ENCODE measurements at regions not wholly inside any gene's neighbourhood (a gene's known extent, or its start where the extent isn't known, plus 50 kb on each side); places are given as distances from the start of the nearest gene placed in this dataset.

GRCh38 chr20:22880277-22880676, 154.8 kb upstream of the SSTR4 start:
- peaks cover 10% of the 10 kb centered on the region for H3K9me3 Mint-ChIP-seq (ENCODE audit: unreplicated experiment)
- no peak overlapping the region for H3K4me3 Mint-ChIP-seq (ENCODE audit: unreplicated experiment)
- H3K4me1 Mint-ChIP-seq (ENCODE audit: unreplicated experiment): no peaks in the 10 kb centered on the region
- H3K27ac Mint-ChIP-seq (ENCODE audit: unreplicated experiment): no peak overlapping the region
- DNase-seq (ENCODE audit: extremely low spot score, unreplicated experiment): no peak
- peaks cover 32% of the 10 kb centered on the region for H3K27me3 Mint-ChIP-seq (ENCODE audit: unreplicated experiment)
- no peaks in the 10 kb centered on the region for H3K36me3 Mint-ChIP-seq (ENCODE audit: unreplicated experiment)
- TF ChIP-seq, protein P1, sequence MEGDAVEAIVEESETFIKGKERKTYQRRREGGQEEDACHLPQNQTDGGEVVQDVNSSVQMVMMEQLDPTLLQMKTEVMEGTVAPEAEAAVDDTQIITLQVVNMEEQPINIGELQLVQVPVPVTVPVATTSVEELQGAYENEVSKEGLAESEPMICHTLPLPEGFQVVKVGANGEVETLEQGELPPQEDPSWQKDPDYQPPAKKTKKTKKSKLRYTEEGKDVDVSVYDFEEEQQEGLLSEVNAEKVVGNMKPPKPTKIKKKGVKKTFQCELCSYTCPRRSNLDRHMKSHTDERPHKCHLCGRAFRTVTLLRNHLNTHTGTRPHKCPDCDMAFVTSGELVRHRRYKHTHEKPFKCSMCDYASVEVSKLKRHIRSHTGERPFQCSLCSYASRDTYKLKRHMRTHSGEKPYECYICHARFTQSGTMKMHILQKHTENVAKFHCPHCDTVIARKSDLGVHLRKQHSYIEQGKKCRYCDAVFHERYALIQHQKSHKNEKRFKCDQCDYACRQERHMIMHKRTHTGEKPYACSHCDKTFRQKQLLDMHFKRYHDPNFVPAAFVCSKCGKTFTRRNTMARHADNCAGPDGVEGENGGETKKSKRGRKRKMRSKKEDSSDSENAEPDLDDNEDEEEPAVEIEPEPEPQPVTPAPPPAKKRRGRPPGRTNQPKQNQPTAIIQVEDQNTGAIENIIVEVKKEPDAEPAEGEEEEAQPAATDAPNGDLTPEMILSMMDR (IDR thresholded peaks at IDR 0.05): no peak

DNA sequence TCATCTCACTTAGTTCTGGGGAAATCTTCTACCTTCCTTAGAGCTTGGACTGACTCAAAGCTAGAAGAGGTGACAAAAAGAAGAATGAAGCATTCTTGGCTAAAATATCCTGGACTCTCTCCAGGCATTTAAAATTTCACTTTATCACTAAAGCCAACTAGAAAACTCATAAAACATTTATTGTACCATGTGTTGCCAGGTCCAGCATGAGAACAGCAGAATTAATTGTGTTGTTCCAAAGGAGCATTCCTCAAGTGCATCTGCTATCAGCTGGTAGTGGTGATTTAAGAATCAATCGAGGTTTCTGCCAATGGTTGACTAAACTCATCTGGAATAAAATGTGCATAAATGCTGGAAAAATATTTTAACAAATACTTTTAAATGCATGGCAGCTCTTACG, 147.3 kb upstream of the SSTR4 start:
- Mint-ChIP-seq H3K27ac (ENCODE audit: unreplicated experiment) (no peak overlapping the region), H3K4me3 (ENCODE audit: unreplicated experiment) (no peak overlapping the region), H3K27me3 (ENCODE audit: unreplicated experiment) (peaks cover 17% of the 10 kb centered on the region), H3K36me3 (ENCODE audit: unreplicated experiment) (no peaks in the 10 kb centered on the region), H3K4me1 (ENCODE audit: unreplicated experiment) (no peaks in the 10 kb centered on the region), H3K9me3 (ENCODE audit: unreplicated experiment) (peaks cover 20% of the 10 kb centered on the region)
- no peak for DNase-seq (ENCODE audit: extremely low spot score, unreplicated experiment)
- TF ChIP-seq, protein P1 (IDR thresholded peaks at IDR 0.05): no peak

DNA sequence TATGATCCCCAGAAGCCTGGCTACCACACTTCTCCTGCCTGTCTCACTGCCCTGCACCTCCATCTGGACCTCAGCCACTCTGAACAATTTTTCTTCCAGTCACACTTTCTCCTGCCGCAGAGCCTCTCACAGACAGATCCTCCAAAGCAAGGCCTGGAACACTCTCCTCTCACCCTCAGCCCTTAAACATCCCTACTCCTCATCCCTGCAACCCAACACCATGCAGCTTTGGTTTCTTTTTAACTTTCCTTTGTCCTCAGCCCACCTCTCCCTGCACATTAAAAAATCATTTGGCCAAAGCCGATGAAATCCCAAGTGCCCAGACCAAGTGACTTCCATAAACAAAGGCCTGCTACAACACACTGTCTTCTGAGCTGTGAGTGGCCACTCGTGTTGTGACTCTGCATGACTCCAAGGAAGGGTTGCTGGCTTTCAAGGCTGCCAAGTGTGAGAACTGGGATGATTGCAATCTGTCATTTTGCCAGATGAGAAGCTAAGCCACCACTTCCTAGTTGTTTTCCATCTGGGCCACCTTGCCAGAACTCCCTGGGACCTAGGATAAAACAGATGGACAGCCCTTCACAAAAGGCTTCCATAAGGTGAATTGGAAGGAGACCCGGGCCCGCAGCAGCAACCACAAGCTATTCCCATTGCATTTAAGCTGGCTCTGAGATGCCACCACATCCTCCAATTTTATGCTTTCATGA, 144.4 kb upstream of the SSTR4 start:
- no peaks in the 10 kb centered on the region for H3K36me3 Mint-ChIP-seq (ENCODE audit: unreplicated experiment)
- H3K27ac Mint-ChIP-seq (ENCODE audit: unreplicated experiment): no peak overlapping the region
- TF ChIP-seq, protein P1 (IDR thresholded peaks at IDR 0.05): no peak
- H3K4me1 Mint-ChIP-seq (ENCODE audit: unreplicated experiment): no peaks in the 10 kb centered on the region
- DNase-seq (ENCODE audit: extremely low spot score, unreplicated experiment): no peak
- peaks cover 10% of the 10 kb centered on the region for H3K9me3 Mint-ChIP-seq (ENCODE audit: unreplicated experiment)
- peaks cover 7% of the 10 kb centered on the region for H3K27me3 Mint-ChIP-seq (ENCODE audit: unreplicated experiment)
- H3K4me3 Mint-ChIP-seq (ENCODE audit: unreplicated experiment): no peak overlapping the region

GRCh38 chr20:22901164-22901563, 133.9 kb upstream of the SSTR4 start:
- DNase-seq (ENCODE audit: extremely low spot score, unreplicated experiment): no peak
- Mint-ChIP-seq H3K4me3 (ENCODE audit: unreplicated experiment) (no peak overlapping the region), H3K36me3 (ENCODE audit: unreplicated experiment) (peaks cover 7% of the 10 kb centered on the region), H3K4me1 (ENCODE audit: unreplicated experiment) (peaks cover 4% of the 10 kb centered on the region), H3K27me3 (ENCODE audit: unreplicated experiment) (no peaks in the 10 kb centered on the region), H3K27ac (ENCODE audit: unreplicated experiment) (no peak overlapping the region), H3K9me3 (ENCODE audit: unreplicated experiment) (peaks cover 22% of the 10 kb centered on the region)
- TF ChIP-seq, protein P1 (IDR thresholded peaks at IDR 0.05): no peak

DNA sequence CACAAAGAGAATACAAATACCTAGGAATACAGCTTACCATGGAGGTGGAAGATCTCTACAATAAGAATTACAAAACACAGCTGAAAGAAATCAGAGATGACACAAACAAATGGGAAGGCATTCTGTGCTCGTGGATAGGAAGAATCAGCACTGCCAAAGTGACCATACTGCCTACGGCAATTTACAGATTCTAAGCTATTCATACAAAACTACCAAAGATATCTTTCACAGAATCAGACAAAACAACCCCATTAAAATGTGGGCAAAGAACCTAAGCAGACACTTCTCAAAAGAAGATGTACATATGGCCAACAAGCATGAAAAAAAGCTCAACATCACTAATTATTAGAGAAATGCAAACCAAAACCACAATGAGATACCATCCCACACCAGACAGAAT, 133.2 kb upstream of the SSTR4 start:
- Mint-ChIP-seq H3K4me1 (ENCODE audit: unreplicated experiment) (peaks cover 4% of the 10 kb centered on the region), H3K4me3 (ENCODE audit: unreplicated experiment) (no peak overlapping the region), H3K36me3 (ENCODE audit: unreplicated experiment) (peaks cover 7% of the 10 kb centered on the region), H3K27ac (ENCODE audit: unreplicated experiment) (no peak overlapping the region), H3K27me3 (ENCODE audit: unreplicated experiment) (no peaks in the 10 kb centered on the region), H3K9me3 (ENCODE audit: unreplicated experiment) (peaks cover 22% of the 10 kb centered on the region)
- TF ChIP-seq, protein P1 (IDR thresholded peaks at IDR 0.05): no peak
- DNase-seq (ENCODE audit: extremely low spot score, unreplicated experiment): no peak
